ENCODE measurements at regions not wholly inside any gene's neighbourhood (a gene's known extent, or its start where the extent isn't known, plus 50 kb on each side); places are given as distances from the start of the nearest gene placed in this dataset.

DNA sequence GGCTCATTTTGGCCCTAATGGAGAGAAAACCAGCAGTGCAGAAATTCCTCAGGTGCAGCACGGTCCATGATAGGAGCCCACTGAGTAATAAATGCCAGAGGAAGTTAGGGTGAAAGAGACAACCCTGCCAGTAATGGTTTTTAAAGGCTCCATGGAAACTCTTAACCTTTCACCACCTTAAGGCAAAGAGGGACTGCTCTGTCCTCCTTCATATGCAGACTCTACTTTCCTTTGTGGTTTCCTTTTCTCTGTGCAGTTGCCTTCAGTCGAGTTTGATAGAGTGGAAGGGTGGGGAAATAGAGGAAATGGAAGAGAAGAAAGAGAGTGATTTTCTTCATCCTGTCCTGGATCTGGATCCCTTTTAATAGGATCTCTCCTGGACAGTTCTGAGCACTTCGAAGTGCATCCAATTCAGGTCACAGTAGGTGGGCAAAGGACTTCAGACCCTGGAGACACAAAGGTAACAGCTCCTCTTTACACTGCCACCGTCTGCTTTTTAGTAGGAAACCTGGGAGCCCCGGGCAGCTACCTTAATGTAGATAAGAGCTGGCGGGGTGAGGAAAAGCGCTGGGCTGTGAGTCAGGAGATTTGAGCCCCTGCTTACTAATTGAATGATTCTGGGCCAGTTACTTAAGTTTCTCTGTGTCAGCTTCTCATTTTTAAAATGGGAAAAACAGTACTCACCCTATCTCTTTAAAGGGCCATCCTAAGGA is 294.8 kb downstream of the KCNRG start:
- no peak for FAIRE-seq
- no peak for DNase-seq (ENCODE audit: low spot score)

DNA sequence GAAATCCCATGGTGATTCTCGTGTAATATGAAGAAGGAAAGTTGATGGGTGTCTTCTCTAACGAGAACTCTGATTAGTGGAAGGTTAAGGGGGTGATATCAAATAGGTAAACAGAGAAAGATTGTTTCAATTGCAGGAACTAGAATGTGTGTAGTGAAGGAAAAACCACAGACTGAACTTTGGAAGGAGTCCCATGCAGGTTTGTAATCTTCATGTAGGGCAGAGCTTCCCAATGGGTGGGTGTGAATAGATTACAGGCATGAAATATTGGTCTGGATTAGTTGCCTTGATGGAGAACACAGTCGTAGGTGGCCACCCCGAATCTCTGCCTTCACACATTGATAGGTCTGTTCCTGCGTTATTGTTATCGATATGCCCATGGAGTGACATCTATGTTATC is 295.5 kb downstream of the KCNRG start:
- DNase-seq (ENCODE audit: low spot score) (no peak), FAIRE-seq (no peak)

DNA sequence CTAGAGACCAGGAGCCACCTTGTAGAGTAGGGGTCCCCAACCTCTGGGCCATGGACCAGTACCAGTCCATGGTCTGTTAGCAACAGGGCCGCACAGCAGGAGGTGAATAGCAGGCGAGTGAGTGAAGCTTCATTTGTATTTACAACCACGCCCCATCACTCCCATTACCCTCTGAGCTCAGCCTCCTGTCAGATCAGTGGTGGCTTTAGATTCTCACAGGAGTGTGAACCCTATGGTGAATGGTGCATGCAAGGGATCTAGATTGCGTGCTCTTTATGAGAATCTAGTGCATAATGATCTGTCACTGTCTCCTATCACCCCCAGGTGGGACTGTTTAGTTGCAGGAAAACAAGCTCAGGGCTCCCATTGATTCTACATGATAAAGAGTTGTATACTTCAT is 303.6 kb downstream of the KCNRG start:
- FAIRE-seq = no peak
- no peak for DNase-seq (ENCODE audit: low spot score)

- FAIRE-seq = peak; percentile 52
- DNase-seq (ENCODE audit: low spot score) = peak; percentile 35
These were observed 304.5 kb downstream of the KCNRG start for GRCh38 chr13:50319635-50320255.

- peak; percentile 87 for FAIRE-seq
- peak; percentile 68 for DNase-seq (ENCODE audit: low spot score)
These were observed 305.1 kb downstream of the KCNRG start for GRCh38 chr13:50320271-50320862.

- no peak for FAIRE-seq
- DNase-seq (ENCODE audit: low spot score) = no peak
These were observed 306.8 kb downstream of the KCNRG start for GRCh38 chr13:50322006-50322405.

DNA sequence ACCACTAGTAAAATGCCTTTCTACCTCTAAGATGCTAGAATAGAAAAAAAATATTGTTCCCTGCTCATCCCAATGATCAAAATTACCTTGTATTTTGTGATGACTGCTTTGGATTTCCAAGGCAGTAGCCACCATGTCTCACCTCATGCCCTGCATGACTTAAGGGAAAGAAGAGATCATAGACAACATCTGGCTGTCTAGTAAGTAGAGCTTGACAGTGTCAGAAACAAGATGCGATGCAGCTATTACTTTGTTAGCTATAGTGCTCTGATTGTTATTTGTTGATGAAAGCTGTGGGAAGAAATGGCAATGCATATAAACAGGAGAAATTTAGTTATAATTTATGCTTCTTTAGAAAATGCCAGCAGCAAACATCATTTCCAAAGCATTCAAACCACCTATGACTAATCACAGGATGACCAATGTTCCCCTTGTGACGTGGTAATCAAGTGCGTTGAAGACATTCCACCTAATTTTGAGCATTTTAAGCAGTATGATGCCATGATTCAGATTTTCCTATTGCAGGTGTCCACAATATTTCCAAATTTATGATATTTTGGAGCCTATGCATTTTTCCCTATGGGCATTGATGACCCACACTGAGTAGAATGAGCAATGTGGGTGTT is 308.3 kb downstream of the KCNRG start:
- FAIRE-seq = peak; percentile 5
- peak; percentile 40 for DNase-seq (ENCODE audit: low spot score)

- DNase-seq (ENCODE audit: low spot score) (no peak), FAIRE-seq (no peak)
These were observed 311.0 kb downstream of the KCNRG start for GRCh38 chr13:50326271-50326670.

DNA sequence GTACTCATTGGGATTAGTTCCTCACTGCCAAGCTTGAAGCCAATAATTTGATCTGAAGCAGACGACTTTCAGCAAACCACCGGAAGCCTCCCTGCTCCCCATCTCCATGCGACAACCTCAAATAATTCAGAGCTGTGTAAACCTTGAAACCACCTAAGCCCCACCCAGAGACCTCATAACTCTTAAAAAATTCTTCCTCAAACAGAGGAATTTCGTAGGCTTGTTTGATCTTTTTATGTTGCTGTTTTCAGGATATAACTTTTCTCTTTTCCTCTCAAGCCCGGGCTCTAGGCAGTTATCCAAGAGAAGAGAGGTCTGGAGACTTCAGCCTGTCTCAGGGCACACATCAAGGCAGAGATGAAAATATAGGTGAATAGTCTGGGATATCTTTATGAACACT is 311.6 kb downstream of the KCNRG start:
- DNase-seq (ENCODE audit: low spot score) (no peak), FAIRE-seq (no peak)

GRCh38 chr13:50334115-50334778 is 319.0 kb downstream of the KCNRG start:
- DNase-seq (ENCODE audit: low spot score) = no peak

GRCh38 chr13:50334944-50335343 is 319.7 kb downstream of the KCNRG start:
- no peak for FAIRE-seq
- DNase-seq (ENCODE audit: low spot score) = no peak

More at GRCh38 chr13:50334115-50334778, 319.0 kb downstream of the KCNRG start:
- FAIRE-seq = no peak

DNA sequence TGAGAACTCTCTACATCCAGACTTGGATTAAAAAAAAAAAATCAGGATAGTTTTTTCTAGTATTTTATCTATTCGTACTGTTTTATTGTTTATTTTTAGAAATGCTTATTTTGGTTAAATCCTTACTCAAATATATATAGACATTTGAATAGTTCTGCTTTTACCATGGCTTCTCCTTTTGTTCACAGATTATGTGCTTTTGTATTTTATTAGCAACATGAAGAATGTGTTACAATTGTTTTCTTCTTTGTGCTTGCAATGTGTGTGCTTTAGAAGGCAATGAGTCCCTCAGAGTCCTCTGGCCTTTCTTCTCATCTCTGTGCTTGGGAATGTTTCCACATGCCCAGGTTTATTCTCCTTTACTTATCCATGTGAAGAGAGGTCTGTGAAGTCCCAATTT is 324.0 kb downstream of the KCNRG start:
- FAIRE-seq = no peak
- no peak for DNase-seq (ENCODE audit: low spot score)

DNA sequence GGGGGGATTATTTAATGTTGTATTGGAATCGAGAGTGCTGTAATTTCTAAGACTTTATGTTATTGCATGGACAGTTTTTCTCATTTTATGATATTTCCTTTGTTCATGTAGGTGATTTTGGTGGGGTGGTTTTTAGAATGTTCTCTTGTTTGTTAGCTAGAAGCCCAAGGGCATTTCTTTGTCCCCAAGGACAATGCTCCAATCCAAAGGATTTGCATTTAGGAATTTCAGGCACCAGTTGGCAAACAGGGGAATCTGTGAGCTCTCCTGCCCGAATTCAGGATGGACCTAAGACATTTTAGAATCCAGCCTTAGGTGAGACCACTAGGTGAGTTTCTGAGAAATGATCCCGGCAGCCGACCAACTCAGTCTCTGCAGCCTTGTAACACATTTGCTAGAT is 324.9 kb downstream of the KCNRG start:
- no peak for DNase-seq (ENCODE audit: low spot score)
- no peak for FAIRE-seq

- FAIRE-seq = no peak
These were observed 325.5 kb downstream of the KCNRG start for GRCh38 chr13:50340551-50341287.

DNA sequence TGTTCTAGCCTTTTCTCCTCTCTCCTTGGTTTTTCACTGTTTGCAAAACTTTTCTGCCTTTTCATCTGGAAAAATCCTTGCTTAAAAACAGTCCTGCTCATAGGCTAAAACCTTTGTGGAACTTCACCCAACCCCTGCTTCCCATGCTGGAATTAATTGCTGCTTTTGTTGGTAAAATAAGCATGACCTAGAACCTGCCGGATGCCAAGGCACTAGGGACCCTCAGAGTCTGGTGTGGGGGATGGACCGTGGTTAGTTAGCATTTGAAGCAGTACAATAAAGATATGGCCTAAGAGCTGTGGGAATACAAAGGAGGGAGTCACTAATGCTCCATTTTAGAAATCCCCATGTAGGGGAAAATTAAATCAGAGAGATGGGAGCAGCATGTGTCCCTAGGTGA is 326.3 kb downstream of the KCNRG start:
- FAIRE-seq = no peak
- no peak for DNase-seq (ENCODE audit: low spot score)

More at GRCh38 chr13:50340551-50341287, 325.5 kb downstream of the KCNRG start:
- no peak for DNase-seq (ENCODE audit: low spot score)

GRCh38 chr13:50344717-50345116 is 329.5 kb downstream of the KCNRG start:
- FAIRE-seq (no peak), DNase-seq (ENCODE audit: low spot score) (no peak)

DNA sequence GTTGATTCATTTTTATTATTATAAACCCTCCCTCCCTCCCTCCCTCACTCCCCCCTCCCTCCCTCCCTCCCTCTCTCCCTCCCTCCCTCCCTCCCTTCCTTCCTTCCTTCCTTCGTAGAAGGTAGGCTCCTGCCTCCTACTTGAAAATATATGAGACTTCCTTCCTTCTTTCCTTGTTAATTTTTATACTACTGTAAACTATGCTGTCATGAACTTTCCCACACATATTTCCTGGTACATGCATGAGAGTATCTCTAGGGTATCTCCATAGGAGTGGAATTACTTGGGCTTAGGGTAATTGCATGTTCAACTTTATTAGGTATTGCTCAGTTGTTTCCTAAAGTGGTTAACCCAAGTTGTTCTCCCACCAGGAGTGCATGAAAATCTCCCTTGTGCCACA is 330.6 kb downstream of the KCNRG start:
- no peak for DNase-seq (ENCODE audit: low spot score)
- no peak for FAIRE-seq

DNA sequence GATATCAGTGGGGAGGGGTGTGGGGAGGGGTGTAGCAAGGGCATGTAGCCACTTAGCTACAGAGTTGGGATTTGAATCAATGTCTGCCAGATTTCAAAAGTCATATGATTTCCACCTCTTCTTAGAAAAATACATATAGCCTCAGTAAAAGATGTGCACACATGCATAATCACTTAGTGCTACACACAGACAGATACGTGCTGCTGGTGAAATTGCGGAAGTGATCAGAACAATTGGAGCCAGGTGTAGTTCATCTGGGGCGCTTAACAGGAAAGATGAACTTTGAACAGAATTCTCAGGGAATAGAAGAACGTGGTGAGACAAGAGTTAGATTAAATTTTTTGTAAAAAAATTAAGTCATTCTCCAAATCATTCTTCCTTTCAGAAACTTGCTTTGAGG is 333.1 kb downstream of the KCNRG start:
- FAIRE-seq (no peak), DNase-seq (ENCODE audit: low spot score) (no peak)

DNA sequence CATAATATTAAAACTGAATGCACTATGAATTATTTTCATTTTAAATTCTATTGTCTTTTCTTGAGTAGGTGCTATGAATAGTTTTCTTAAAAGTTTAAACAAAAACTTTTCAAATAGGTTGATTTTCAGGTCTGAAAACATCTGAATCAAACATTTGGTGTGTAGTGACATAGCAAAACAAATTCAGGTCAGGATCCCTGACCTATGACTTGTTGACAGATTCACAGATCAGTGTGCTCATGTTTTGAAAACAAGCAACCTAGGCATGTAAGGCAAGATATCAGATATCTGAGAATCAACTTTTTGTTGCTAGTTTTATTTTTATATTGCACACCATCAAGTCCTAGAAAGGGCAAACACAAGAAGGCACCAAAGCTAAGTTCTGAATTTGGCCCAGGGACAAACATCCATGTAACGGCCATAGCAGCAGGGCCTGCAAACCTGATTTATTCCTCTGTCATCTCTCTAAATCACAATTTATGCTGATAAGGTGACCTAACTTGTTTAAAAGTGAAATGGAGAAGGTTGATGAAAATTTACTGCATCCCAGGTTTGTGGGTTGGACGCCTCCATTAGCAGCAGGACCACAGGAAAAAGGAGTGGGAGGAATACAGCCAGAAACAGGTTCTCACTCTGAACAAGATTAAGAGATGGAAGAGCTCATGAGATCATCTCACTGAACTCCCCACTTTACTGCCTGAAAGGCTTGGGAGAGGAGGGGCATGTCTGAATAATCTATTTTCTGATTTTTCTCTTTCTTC is 337.7 kb downstream of the KCNRG start:
- FAIRE-seq = no peak
- DNase-seq (ENCODE audit: low spot score) = no peak

GRCh38 chr13:50353651-50354415 is 338.6 kb downstream of the KCNRG start:
- DNase-seq (ENCODE audit: low spot score) (peak; percentile 86), FAIRE-seq (peak; percentile 92)
